ENCODE measurements at regions not wholly inside any gene's neighbourhood (a gene's known extent, or its start where the extent isn't known, plus 50 kb on each side); places are given as distances from the start of the nearest gene placed in this dataset.

GRCh38 chr18:22657619-22658018, 239.9 kb upstream of the CTAGE1 start:
- no peak for TF ChIP-seq FOXP2 (optimal IDR thresholded peaks at IDR 0.05; ENCODE audit: borderline replicate concordance, extremely low read depth, extremely low read length, insufficient read depth)
- TF ChIP-seq POLR2AphosphoS5 (IDR thresholded peaks at IDR 0.05; ENCODE audit: low read depth, low read length) = no peak
- no peak for TF ChIP-seq REST (IDR thresholded peaks at IDR 0.05; ENCODE audit: insufficient read depth in 1 of 2, low read depth in 2 of 2, low read length in 2 of 2)
- no peak for TF ChIP-seq TAF1 (IDR thresholded peaks at IDR 0.05; ENCODE audit: borderline replicate concordance, insufficient read depth, low read length)
